CD14-positive monocyte (primary cell): ENCODE measurements at regions not wholly inside any gene's neighbourhood (a gene's known extent, or its start where the extent isn't known, plus 50 kb on each side); places are given as distances from the start of the nearest gene placed in this dataset.
"Not testable (repeated sequence)": the region's sequence is repeated elsewhere in the genome, so short reads cannot be mapped to it uniquely, and the experiment has no call there.

Source experiments
- DNase-seq, 3 donors: peaks; one replicate each; pipeline ENCODE4 v3.0.0-alpha.2; 2011 to 2022
- H2AFZ ChIP-seq: 2 replicates; pipeline ENCODE4 v1.6.0; 2012; ENCODE audit warnings: mild to moderate bottlenecking, low read depth, low read length, inconsistent platforms; ENCODE audit not compliant: insufficient read depth, poor library complexity, severe bottlenecking
- H3K27ac ChIP-seq, 2 donors: 1 replicate in 1 of 2; 2 replicates in 1 of 2; pipeline ENCODE4 v1.5.1; 2012 to 2013; ENCODE audit warnings: low read length in 2 of 2, control low read depth in 1 of 2, inconsistent platforms in 1 of 2, low read depth in 1 of 2, mild to moderate bottlenecking in 1 of 2
- H3K27me3 ChIP-seq, 2 donors: one replicate each; pipeline versions ENCODE4 v1.6.0 to v1.6.1; 2011 to 2013; ENCODE audit warnings: low read length in 2 of 2; ENCODE audit not compliant: control insufficient read depth in 2 of 2, insufficient read depth in 2 of 2
- H3K36me3 ChIP-seq, 2 donors: replicated peaks in 1 of 2; 1 replicate in 1 of 2; 2 replicates in 1 of 2; pipeline versions ENCODE4 v1.5.1 to v1.6.1; 2012 to 2013; ENCODE audit warnings: low read length in 2 of 2, control low read depth in 1 of 2, inconsistent platforms in 1 of 2, mild to moderate bottlenecking in 1 of 2; ENCODE audit not compliant: insufficient read depth in 2 of 2, control insufficient read depth in 1 of 2
- H3K4me1 ChIP-seq, 2 donors: 1 replicate in 1 of 2; 2 replicates in 1 of 2; pipeline versions ENCODE4 v1.5.1 to v1.6.1; 2012 to 2013; ENCODE audit warnings: low read length in 2 of 2, control low read depth in 1 of 2, inconsistent platforms in 1 of 2, mild to moderate bottlenecking in 1 of 2, moderate library complexity in 1 of 2; ENCODE audit not compliant: insufficient read depth in 2 of 2, control insufficient read depth in 1 of 2
- H3K4me2 ChIP-seq: replicated peaks from 2 replicates; pipeline ENCODE3; 2012; ENCODE audit warnings: low read length, moderate library complexity, mild to moderate bottlenecking; ENCODE audit not compliant: poor library complexity, severe bottlenecking; ENCODE audit errors: extremely low read depth
- H3K4me3 ChIP-seq, 3 experiments: fragments of 200-600 bp in 1 of 3; sonication (generic) in 1 of 3; replicated peaks in 1 of 3; 1 replicate in 2 of 3; 2 replicates in 1 of 3; pipeline ENCODE4 v1.5.1; 2011 to 2013; ENCODE audit warnings: low read length in 3 of 3, mild to moderate bottlenecking in 3 of 3, control low read depth in 2 of 3, low read depth in 2 of 3, inconsistent platforms in 1 of 3, moderate library complexity in 1 of 3
- H3K79me2 ChIP-seq: 2 replicates; pipeline ENCODE4 v1.6.0; 2012; ENCODE audit warnings: mild to moderate bottlenecking, control low read depth, inconsistent platforms, low read length, moderate library complexity; ENCODE audit not compliant: insufficient read depth
- H3K9ac ChIP-seq: 2 replicates; pipeline ENCODE4 v1.6.0; 2017; ENCODE audit warnings: low read length, mild to moderate bottlenecking; ENCODE audit not compliant: insufficient read depth, poor library complexity, severe bottlenecking
- H3K9me3 ChIP-seq, 2 donors: replicated peaks in 1 of 2; 1 replicate in 1 of 2; 2 replicates in 1 of 2; pipeline versions ENCODE4 v1.5.1 to v1.6.1; 2012 to 2013; ENCODE audit warnings: low read length in 2 of 2, control low read depth in 1 of 2; ENCODE audit not compliant: control insufficient read depth in 1 of 2, insufficient read depth in 1 of 2
- H4K20me1 ChIP-seq: 2 replicates; pipeline ENCODE4 v1.6.0; 2012; ENCODE audit warnings: mild to moderate bottlenecking, low read length, control low read depth, moderate library complexity; ENCODE audit not compliant: insufficient read depth
- H3K27ac Mint-ChIP-seq, 7 donors: one replicate each; pipeline ENCODE4 v1.8.0; 2020; ENCODE audit warnings: mild to moderate bottlenecking in 7 of 7, mixed read lengths in 7 of 7, moderate library complexity in 6 of 7, inconsistent platforms in 2 of 7
- H3K27me3 Mint-ChIP-seq, 3 donors: one replicate each; pipeline ENCODE4 v1.8.0; 2021 to 2022; ENCODE audit warnings: low read depth in 3 of 3, mild to moderate bottlenecking in 3 of 3, mixed read lengths in 3 of 3, moderate library complexity in 3 of 3, inconsistent platforms in 1 of 3
- H3K36me3 Mint-ChIP-seq, 2 donors: one replicate each; pipeline ENCODE4 v1.8.0; 2020; ENCODE audit warnings: mixed read lengths in 2 of 2, inconsistent platforms in 1 of 2, mild to moderate bottlenecking in 1 of 2
- H3K4me1 Mint-ChIP-seq: one replicate; pipeline ENCODE4 v1.8.0; 2020; ENCODE audit warnings: mild to moderate bottlenecking, mixed read lengths
- H3K4me3 Mint-ChIP-seq, 2 donors: one replicate each; pipeline ENCODE4 v1.8.0; 2020; ENCODE audit warnings: mild to moderate bottlenecking in 2 of 2, mixed read lengths in 2 of 2, moderate library complexity in 1 of 2
- H3K9me3 Mint-ChIP-seq, 7 donors: one replicate each; pipeline ENCODE4 v1.8.0; 2020 to 2022; ENCODE audit warnings: mixed read lengths in 7 of 7, mild to moderate bottlenecking in 6 of 7, moderate library complexity in 6 of 7, inconsistent platforms in 2 of 7
- WGBS: methylation state at CpG from one replicate; pipeline ENCODE4 v1.1.5; 2013; ENCODE audit warnings: missing lambda C conversion rate; ENCODE audit not compliant: insufficient coverage; 5-methylcytosine and 5-hydroxymethylcytosine counted together
- intact Hi-C, 2 donors: fragments of 100-400 bp; cut with micrococcal nuclease; formaldehyde crosslinking; loops; one replicate each; pipeline versions ENCODE4 v1.15.0 to v1.15.1; 2023
- TF ChIP-seq, protein P1 (sequence below): fragments of 200-600 bp; IDR thresholded peaks from one replicate; pipeline ENCODE4 v1.8.0; 2022; ENCODE audit warnings: antibody characterized with exemption, mild to moderate bottlenecking

DNA sequence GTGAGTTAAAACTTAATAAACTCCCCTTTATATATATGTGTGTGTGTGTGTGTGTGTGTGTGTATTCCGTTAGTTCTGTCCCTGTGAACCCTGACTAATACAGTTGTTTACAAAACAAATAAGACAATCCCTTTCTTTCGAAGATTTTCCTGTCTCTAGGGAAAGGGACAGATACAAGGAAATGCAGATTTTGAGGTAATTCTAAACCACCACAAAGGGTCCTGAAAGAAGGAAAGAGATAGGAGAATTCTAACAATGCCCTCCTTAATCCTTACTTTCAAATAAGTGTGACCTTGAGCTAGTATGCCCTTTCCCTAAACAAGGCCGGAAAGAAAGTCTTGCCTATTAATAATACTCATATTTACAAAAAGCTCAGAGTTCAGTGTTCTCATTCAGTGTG, 164.8 kb upstream of the COL11A1 start:
- Histone ChIP-seq H3K9me3 (peaks cover 0 to 3% of the 10 kb centered on the region in 2 donors), H3K4me3 (no peak overlapping the region), H3K4me2 (no peak overlapping the region), H2AFZ (no peak overlapping the region), H3K4me1 (no peaks in the 10 kb centered on the region), H3K79me2 (no peaks in the 10 kb centered on the region), H3K27me3 (no peaks in the 10 kb centered on the region), H3K36me3 (no peaks in the 10 kb centered on the region), H4K20me1 (no peaks in the 10 kb centered on the region), H3K27ac (no peak overlapping the region), H3K9ac (no peak overlapping the region)
- Mint-ChIP-seq H3K27ac (no peak overlapping the region), H3K27me3 (peaks cover 0 to 2% (median 0%) of the 10 kb centered on the region in 3 donors), H3K4me3 (no peak overlapping the region), H3K4me1 (no peaks in the 10 kb centered on the region), H3K36me3 (no peaks in the 10 kb centered on the region), H3K9me3 (peaks cover 0 to 13% (median 4%) of the 10 kb centered on the region in 7 donors)
- DNase-seq = no peak
- intact Hi-C loops = no loop called here
- no CpG with 5 or more reads among the region's 3 CpGs for WGBS
- TF ChIP-seq, protein P1, sequence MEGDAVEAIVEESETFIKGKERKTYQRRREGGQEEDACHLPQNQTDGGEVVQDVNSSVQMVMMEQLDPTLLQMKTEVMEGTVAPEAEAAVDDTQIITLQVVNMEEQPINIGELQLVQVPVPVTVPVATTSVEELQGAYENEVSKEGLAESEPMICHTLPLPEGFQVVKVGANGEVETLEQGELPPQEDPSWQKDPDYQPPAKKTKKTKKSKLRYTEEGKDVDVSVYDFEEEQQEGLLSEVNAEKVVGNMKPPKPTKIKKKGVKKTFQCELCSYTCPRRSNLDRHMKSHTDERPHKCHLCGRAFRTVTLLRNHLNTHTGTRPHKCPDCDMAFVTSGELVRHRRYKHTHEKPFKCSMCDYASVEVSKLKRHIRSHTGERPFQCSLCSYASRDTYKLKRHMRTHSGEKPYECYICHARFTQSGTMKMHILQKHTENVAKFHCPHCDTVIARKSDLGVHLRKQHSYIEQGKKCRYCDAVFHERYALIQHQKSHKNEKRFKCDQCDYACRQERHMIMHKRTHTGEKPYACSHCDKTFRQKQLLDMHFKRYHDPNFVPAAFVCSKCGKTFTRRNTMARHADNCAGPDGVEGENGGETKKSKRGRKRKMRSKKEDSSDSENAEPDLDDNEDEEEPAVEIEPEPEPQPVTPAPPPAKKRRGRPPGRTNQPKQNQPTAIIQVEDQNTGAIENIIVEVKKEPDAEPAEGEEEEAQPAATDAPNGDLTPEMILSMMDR = no peak

DNA sequence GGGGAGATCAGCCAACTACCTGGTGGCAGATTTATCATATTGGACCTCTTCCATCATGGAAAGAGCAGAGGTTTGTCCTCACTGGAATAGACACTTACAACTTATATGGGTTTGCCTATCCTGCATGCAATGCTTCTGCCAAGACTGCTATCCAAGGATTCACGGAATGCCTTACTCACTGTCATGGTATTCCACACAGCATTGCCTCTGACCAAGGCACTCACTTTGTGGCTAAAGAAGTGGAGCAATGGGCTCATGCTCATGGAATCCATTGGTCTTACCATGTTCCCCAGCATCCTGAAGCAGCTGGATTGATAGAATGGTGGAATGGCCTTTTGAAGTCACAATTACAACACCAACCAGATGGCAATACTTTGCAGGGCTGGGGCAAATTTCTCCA, 163.1 kb upstream of the COL11A1 start:
- H3K4me1 ChIP-seq, H3K27me3 Mint-ChIP-seq, H3K36me3 ChIP-seq, H3K79me2 ChIP-seq, H3K4me3 Mint-ChIP-seq, H3K9ac ChIP-seq, H3K27ac ChIP-seq, DNase-seq, H3K4me3 ChIP-seq, H3K27me3 ChIP-seq, intact Hi-C loops, H3K36me3 Mint-ChIP-seq, H3K9me3 ChIP-seq, H3K27ac Mint-ChIP-seq, H3K4me1 Mint-ChIP-seq, H3K4me2 ChIP-seq, H2AFZ ChIP-seq, H4K20me1 ChIP-seq: not testable (repeated sequence)
- no CpG with 5 or more reads among the region's 1 CpG for WGBS
- H3K9me3 Mint-ChIP-seq = peaks cover 0 to 13% (median 3%) of the 10 kb centered on the region in 7 donors
